HG03175 (cell line): ENCODE measurements at regions not wholly inside any gene's neighbourhood (a gene's known extent, or its start where the extent isn't known, plus 50 kb on each side); places are given as distances from the start of the nearest gene placed in this dataset.

Experiments
- ATAC-seq: cut with Tn5 transposase; IDR thresholded peaks from one replicate; pipeline ENCODE4 v1.9.1; 2021; ENCODE audit warnings: mild to moderate bottlenecking, moderate library complexity; ENCODE audit not compliant: unreplicated experiment

DNA sequence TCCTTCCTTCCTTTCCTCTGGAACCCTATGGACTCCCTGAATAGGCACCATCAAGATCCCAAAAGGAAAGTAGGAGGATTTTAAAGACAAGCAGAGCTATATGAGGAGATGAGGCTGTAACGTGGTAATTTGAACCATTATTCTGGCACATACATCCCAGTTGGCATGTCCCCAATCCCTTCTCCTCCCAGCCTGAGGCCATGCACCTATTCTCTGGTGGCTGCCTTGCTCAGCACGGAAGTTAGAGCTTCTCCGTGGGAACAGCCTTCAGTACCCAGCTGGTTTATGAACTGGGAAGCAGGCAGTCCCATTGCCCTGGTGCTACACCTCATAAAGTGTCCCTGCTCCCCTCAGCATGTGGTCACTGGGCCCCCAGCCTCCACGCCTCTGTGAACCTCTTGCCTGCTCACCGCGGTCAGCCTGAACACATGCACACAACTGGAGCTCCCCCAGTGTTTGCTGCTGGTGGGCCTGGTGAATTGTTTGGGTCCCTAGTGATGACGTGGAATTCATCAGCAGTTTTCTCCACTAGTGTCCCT, 139.9 kb upstream of the PLET1 start:
- no peak for ATAC-seq

DNA sequence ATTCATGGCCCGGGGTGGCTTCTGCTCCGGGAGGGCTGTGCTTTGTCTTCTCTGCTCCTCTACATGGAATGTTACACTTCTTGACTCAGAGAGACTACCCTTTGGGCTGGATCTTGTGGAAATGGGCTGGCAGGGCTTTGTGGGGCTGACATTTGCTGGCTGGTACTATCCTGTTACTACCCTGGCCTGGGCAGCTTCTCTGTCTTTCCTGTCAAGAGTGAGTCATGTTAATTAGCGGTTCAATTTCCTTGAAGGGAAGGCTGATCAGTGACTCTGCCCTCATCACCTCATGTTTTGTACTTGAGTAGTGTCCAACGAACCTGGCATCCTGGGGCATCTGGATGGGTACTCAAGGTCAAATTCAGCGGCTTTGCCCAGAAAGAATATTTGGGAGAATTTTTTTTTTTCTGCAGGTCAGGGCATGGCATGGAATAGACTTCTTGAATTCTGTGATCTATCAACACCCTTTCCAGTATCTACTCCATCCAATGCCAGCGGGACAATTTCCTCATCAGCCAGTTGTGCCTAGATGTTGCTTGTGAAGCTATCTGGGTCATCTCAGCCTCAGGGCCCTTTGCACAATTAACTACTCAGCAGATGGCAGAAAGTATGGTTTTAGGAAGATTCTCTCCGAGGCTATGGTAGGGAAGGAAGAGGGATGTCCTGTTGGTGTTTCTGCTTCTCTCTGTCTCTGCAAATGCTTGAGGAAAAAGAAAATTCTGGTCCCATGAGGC, 140.5 kb upstream of the PLET1 start:
- no peak for ATAC-seq

DNA sequence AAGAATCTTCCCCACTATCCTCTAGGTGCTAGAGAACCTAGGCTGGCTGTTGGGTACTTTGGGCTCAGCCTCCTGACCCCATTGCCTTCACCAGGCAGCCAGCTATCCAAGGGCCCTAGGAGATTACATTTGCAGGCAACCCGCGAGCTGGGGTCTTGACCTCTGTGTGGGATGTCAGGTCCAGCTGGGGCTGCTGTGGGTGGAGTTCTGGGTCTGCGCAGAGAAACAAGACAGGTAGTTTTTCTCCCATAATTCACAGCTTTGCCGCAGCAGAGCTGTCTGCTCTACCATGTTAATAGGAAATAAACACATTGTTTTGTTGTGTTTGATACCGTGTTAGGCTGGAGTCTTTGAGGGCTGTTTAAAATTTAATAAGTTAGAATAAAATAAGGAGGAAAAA, 142.8 kb upstream of the PLET1 start:
- ATAC-seq, result no peak

DNA sequence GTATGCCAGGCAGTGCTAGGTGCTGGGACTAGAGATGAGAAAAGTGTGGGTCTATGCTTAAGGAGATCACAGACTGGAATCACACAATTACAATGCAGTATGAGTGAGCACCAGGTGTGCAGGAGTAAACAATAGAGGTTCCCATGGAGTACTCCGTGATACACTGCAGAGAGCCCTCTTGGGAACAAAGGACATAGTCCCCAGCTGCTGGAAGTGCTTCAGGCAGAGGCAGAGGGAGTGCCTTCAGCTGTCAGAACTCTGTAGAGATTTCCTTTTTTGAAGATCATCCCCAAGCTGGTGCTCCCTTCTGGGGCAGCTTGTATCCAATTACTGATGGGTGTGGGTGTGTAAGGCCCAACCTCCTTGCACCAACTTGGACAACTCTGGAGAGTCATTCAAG, 143.5 kb upstream of the PLET1 start:
- no peak for ATAC-seq

DNA sequence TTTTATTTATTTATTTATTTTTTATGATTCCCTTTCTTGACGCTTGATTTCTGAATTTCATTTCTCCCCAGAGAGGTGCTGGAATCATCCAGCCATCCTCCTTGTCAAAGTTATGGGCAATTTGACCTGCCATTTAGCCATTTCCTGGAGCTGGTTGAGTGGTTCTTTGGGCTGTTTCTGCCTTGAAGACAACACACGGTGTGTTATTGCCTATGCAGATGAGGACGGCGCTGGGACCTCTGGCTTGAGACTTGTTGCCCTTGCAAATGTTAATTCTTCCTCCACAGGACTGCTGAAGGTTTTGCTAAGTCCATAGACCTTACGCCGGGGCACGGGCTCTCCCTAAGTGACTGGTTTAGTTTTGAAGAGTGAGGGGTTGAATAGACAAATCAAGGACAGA, 147.9 kb upstream of the PLET1 start:
- ATAC-seq, result no peak

DNA sequence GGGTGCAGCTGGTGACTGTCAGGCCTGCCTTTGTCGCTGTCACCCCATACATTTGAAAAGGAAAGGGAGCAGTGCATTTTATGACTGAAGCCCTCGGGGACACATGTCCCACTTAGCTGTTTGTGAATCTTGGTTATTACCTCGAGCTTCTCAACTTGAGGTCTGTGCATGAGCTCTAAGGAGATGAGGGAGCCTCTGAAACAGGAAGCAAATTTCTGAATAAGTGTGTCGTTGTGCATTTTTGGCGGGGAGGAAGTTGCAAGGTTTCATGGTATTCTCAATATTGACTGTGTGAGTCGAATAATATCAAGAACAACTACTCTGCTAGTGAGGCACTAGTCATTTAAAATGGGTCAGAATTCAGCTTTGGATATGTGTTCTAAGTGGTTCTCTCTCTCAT, 149.7 kb upstream of the PLET1 start:
- ATAC-seq, result no peak

DNA sequence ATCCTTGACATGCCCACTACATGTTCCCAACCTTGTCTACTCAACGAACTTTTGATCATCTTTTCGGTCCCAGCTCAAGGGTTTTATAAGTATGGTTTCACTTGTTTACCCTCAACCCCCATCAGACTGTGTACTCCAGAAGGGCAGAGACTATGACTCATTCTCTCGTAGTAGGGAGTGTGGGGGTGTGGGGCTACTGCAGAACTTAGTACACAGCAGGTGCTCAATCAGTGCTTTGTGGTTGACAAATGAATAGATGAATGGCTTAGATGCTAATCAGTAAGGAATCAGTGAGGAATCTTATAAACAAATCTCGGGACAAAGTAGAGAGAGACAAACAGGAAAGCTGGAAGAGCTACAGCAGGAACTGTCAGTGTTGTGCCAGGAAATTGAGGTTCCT, 151.7 kb upstream of the PLET1 start:
- ATAC-seq, result no peak

DNA sequence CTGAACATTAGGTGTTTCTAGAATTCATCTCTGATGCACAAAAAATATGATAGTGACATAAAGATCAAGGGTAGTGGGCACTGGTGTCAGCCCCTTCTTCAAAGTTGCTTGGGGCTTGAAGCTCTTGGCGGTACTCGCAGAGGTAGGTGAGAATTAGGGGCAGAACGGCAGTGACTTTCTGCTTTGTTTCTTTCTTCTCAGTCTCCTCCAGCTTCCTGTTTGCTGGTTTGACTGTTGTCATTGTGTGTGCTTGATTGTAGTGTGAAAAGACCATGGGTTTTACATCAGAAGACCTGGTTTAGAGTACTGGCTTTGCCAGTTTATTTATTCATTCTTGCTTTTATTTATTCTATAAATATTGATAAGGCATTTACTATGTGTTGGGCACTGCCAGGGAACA, 156.7 kb upstream of the PLET1 start:
- no peak for ATAC-seq

DNA sequence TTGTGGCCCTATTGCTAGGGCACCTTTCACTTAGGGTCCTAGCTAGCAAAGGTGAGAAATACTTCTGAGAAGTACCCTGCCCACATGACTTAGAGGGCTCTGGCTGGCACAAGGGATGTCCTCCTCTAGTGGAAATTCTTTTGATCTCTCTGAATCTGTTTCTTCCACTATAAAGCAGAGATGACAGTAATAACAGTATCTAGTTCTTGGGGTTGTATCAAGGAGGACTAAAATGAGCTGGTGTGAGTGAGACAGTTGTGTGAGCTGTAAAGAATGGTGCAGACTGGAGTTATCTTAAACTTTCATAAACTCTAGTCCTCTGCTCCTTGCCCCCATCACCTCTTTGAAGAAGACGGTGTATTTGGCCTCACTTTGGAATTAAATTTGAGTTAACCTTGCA, 157.8 kb upstream of the PLET1 start:
- no peak for ATAC-seq

DNA sequence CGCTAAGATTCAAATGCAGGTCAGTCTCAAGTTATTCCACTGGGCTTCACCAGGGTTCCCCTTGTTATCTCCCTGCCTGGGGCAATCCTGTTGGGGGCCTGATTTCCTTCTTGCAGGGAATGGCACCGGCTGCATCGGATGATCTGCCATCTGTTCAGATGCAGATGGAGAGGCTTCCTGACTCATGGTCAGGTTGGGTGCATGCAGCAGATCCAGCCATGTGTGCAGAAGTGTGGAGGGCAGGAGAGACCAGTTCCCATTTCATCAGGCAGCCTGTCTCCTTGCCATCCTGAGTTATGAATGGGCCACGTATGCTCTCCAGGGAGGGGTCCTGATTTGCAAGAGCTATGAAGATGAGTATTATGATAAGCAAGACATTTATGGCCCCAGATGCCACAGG, 161.2 kb upstream of the PLET1 start:
- ATAC-seq, result no peak

DNA sequence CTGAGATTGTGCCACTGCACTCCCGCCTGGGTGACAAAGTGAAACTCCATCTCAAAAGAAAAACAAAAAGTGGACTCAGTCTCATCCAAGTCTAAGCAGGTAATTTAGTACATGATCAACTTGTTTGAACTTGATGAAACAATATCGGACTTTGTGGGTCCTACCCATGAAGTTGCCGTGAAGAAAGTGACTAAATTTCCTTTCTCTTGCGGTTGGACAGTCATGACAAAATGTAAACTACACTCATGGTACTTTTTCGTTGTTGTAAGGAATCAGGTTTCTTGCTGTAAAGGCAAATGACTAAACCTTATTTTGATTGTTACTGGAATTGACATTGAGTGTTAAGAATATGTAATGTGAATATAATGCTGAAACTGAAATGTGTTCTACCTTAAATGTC, 164.5 kb upstream of the PLET1 start:
- ATAC-seq, result no peak

DNA sequence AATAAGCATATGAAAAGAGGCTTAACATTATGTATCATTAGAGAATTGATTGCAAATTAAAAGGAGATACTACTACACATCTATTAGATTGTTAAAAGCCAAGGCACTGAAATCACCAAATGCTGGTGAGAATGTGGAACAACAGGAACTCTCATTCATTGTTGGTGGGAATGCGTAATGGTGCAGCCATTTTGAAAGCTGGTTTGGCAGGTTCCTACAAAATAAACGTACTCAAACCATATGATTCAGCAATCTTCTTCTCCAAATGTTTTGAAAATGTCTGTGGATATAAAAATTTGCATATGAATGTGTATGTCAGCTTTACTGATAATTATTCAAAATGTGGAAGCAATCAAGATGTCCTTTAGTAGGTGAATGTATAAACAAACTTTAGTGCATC, 176.4 kb upstream of the PLET1 start:
- ATAC-seq, result no peak

DNA sequence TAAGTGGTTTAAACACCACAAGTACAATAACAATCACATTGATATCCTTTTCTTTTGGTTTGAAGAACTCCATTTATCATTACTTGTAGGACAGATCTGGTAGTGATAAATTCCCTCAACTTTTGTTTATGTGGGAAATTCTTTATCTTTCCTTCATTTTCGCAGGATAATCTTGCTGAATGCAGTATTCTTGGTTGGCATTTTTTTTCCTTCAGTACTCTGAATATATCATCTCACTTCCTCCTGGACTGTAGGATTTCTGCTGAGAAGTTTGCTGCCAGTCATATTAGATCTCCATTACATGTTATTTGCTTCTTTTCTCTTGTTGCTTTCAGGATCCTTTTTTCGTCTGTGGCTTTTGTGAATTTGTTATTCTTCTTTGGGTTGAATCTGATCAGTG, 179.0 kb upstream of the PLET1 start:
- ATAC-seq, result no peak

DNA sequence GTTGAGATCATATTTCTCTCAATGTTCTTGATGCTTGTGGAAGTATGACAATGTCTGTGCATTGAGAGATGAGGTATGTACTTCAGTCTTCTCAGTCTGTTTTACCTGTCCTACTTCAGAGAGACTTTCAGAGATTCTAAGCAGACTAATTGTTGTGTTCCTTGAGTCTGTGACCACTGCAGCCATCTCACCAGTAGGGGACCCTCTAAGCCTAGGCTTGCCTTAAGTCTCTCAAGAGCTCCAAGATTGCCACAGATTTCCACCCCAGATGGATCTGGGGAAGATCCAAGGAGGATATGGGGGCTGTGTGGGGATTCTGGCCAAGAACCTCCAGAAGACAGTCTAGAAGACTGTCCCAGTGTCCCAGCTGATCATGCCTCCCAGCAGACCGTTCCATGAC, 179.9 kb upstream of the PLET1 start:
- no peak for ATAC-seq

DNA sequence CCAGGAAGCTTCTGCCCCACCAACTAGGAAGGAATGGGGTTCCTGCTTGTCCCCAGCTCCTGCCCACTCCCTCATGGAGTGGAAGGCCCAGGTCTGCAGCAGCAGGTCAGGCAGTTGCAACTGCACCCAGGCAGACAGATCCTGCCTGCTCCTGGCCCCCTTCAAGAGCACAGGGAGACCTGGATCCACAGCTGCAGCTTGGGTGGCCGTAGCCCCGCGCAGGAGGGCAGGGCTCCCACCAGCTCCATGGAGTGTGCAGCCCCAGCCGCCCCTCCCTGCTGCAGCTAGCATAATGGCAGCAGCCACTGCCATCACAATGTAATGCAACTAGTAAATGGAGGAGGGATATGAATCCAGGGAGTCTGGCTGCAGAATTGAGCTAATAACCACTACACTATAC, 187.5 kb upstream of the PLET1 start:
- ATAC-seq, result no peak

DNA sequence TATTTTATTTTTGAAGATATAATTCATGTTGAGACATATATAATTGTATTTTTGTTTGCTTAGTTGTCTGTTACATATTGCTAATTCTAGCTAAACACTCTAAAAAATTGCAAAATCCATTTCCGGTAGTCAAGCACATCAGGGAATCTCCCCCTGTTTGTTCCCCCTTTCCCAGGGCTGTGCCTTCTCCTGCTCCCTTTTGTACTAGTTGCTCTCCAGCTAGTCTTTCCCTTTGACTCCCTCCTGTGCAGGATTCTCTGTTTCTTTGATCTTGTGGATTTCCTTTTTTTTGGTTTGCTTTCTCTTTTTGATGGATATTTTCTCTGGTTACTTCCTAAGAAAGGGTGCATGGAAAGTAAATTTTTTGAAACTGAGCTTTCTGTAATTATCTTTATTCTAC, 188.1 kb upstream of the PLET1 start:
- ATAC-seq, result no peak

DNA sequence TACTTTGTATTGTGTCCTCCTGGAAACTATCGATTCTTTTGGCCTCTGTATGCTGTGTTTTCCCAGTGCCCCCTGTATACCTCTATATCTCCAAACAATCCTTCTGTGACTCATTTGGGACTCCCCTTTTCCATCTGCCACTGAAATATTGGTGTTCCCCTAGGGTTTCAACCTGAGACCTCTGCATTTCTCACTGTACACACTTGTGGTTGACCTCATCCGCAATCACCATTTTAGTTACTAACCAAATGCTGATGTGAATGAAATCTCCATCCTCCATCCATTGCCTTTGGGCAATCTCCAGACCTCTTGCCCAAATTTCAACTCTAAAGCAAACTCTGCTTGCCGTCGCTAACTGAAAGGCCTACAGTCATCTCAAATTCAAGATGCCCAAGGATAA, 190.6 kb upstream of the PLET1 start:
- ATAC-seq, result no peak

DNA sequence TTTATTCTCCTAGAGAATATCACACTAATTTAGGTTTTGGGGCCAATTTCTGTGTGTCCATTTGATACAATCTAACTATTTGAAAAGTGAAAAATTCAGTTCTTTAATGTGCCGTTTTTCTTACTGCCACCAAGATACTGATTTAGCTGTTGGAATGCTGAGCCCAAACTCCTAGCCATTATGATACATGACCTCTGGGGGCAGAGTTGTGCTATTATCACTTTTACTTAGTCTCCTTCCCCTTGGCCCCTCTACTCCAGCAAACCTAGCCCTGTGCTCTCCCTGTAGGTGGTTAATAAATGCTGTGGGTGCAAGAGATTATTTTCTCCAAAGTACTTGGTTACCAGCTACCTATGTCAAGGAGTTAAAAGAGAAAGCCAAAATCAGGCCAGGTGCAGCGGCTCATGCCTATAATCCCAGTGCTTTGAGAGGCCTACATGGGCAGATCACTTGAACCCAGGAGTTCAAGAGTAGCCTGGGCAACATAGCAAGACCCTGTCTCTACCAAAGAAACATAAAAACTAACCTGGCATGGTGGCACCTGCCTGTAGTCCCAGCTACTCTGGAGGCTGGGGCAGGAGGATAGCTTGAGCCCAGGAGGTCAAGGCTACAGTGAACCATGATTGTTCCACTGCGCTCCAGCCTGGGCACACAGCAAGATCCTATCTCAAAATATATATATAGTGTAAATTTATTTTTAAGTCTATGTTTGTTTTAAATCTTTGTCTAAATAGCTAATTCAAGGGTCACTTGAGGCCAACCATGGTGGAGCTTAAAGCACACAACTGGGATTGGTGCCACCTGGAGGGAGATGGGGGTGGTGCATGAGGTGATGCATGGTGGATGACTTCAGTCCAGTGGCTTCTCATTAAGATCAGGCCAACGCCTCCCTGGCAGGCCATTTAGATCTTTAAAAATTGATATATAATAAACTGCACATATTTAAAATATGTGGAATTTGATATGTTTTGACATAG, 193.2 kb upstream of the PLET1 start:
- peak; percentile 67 for ATAC-seq

DNA sequence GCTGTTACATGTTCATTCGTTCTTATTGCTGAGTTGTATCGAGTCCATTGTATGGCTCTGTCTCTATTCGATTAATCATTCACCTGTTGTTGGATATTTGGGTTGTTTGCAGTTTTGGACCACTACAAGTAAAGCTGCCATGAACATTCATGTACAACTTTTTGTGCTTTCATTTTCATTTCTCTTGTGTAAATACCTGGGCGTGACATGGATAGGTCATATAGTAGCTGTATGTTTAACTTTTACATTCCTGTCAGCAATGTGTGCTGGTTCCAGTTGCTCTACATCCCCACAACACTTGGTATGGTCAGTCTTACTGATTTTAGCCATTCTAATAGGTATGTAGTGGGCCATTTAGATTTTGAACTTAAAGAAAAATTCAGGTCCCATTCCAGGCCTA, 194.2 kb upstream of the PLET1 start:
- ATAC-seq, result no peak

DNA sequence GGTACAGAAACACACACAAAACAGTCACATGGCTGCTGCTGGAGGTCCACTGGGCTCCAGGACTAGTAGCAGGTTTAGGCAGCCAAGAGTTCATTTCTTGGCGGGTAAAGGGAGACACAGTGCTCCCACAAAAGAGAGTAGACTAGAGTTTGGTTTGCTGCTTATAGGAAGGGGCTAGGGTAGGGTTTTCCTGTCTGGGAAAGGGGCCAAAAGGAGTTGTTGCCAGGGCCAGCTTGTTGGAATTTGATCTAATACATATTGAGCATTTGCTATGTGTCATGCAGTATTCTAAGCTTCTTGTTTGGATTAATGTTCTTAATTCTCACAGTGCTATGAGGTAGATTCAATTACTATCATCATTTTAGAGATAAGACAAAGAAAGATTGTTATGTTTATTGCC, 195.1 kb upstream of the PLET1 start:
- no peak for ATAC-seq

DNA sequence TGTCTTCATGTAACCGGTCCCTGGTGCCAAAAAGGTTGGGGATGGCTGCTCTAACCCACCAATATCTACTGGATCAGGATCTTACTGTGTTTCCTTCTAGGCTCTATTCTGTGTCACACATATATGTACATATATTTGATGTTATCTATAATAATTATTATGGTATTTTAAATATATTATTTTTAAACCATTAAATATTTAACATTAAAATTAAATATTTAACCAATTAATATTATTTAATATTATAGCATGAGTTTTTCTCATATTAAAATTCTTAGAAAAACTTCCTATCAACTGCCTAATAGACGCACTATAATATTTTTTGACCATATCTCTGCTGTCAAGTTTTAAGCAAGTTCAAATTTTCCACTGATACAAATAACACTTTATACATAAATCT, 196.9 kb upstream of the PLET1 start:
- no peak for ATAC-seq

DNA sequence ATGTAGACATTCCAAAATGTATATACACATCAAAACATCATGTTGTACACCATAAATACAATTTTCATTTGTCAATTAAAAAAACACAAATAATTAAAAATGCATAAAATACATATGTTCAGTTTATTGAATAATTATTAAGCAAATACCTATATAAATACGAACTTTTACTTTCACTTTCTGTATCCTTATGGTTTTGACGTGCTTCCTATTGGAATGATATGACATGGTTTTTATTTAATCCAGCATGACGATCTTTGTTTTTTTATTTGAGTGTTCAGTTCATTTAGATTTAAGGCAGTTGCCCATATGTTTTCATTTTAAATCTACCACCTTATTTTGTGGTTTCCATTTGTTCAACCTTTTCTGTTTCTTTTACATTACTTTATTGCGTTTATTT, 198.3 kb upstream of the PLET1 start:
- ATAC-seq, result no peak
